Subcutaneous abdominal adipose tissue (tissue), 5 donors: ENCODE measurements at regions not wholly inside any gene's neighbourhood (a gene's known extent, or its start where the extent isn't known, plus 50 kb on each side); places are given as distances from the start of the nearest gene placed in this dataset.

ENCODE experiments used
- H3K27ac ChIP-seq: one replicate; pipeline ENCODE4 v1.7.0; 2013; ENCODE audit warnings: low read depth, mild to moderate bottlenecking, inconsistent platforms, low read length, moderate library complexity
- H3K27me3 ChIP-seq, 5 donors: one replicate each; pipeline ENCODE4 v1.7.0; 2013; ENCODE audit warnings: low read length in 5 of 5, inconsistent platforms in 1 of 5; ENCODE audit not compliant: control insufficient read depth in 5 of 5, insufficient read depth in 4 of 5
- H3K36me3 ChIP-seq, 5 donors: one replicate each; pipeline ENCODE4 v1.7.0; 2013; ENCODE audit warnings: low read length in 5 of 5; ENCODE audit not compliant: control insufficient read depth in 5 of 5, insufficient read depth in 5 of 5
- H3K4me1 ChIP-seq, 5 donors: one replicate each; pipeline ENCODE4 v1.7.0; 2013; ENCODE audit warnings: low read length in 5 of 5, mild to moderate bottlenecking in 3 of 5, moderate library complexity in 1 of 5; ENCODE audit not compliant: control insufficient read depth in 5 of 5, insufficient read depth in 5 of 5
- H3K4me3 ChIP-seq, 5 donors: one replicate each; pipeline ENCODE4 v1.7.0; 2013; ENCODE audit warnings: low read length in 5 of 5, low read depth in 1 of 5
- H3K9ac ChIP-seq, 5 donors: one replicate each; pipeline ENCODE4 v1.7.0; 2013; ENCODE audit warnings: low read length in 5 of 5, mild to moderate bottlenecking in 4 of 5, moderate library complexity in 3 of 5
- H3K9me3 ChIP-seq, 5 donors: one replicate each; pipeline ENCODE4 v1.7.0; 2013; ENCODE audit warnings: low read length in 5 of 5; ENCODE audit not compliant: control insufficient read depth in 5 of 5
- donor health status: healthy.
- donor health status: healthy.
- donor health status: healthy.
- donor health status: healthy.
- donor health status: healthy.

- H3K36me3 ChIP-seq: no peaks in the 10 kb centered on the region
- no peaks in the 10 kb centered on the region for H3K9me3 ChIP-seq
- H3K9ac ChIP-seq: no peak overlapping the region
- H3K4me3 ChIP-seq: no peak overlapping the region
- H3K27ac ChIP-seq: no peak overlapping the region
- no peaks in the 10 kb centered on the region for H3K27me3 ChIP-seq
- H3K4me1 ChIP-seq: peaks cover 0 to 12% (median 10%) of the 10 kb centered on the region in 5 donors
These were observed 50.8 kb upstream of the ACSL3 start for GRCh38 chr2:222810044-222810443.
